DMS53 treated with DMSO at 0.1 percent for 48 hours (cell line): ENCODE measurements at regions not wholly inside any gene's neighbourhood (a gene's known extent, or its start where the extent isn't known, plus 50 kb on each side); places are given as distances from the start of the nearest gene placed in this dataset.

ENCODE experiments used
- DNase-seq: peaks from one replicate; lab custom pipeline; 2025; ENCODE audit not compliant: unreplicated experiment; lab: John Stamatoyannopoulos, UW

GRCh38 chr3:1798711-1799405 is 299.8 kb upstream of the CNTN4 start:
- no peak for DNase-seq

- no peak for DNase-seq
Observed at GRCh38 chr3:1805331-1805730, 293.3 kb upstream of the CNTN4 start.

- no peak for DNase-seq
Observed at GRCh38 chr3:1808590-1808989, 290.1 kb upstream of the CNTN4 start.

- no peak for DNase-seq
Observed at GRCh38 chr3:1823867-1824266, 274.8 kb upstream of the CNTN4 start.

GRCh38 chr3:1824359-1824758 is 274.3 kb upstream of the CNTN4 start:
- no peak for DNase-seq

- no peak for DNase-seq
Observed at GRCh38 chr3:1828519-1828918, 270.1 kb upstream of the CNTN4 start.

GRCh38 chr3:1830851-1831250 is 267.8 kb upstream of the CNTN4 start:
- DNase-seq, result no peak

GRCh38 chr3:1832395-1832794 is 266.3 kb upstream of the CNTN4 start:
- DNase-seq, result no peak

GRCh38 chr3:1843111-1843510 is 255.6 kb upstream of the CNTN4 start:
- DNase-seq, result no peak

- no peak for DNase-seq
Observed at GRCh38 chr3:1847571-1847970, 251.1 kb upstream of the CNTN4 start.

GRCh38 chr3:1848935-1849334 is 249.7 kb upstream of the CNTN4 start:
- no peak for DNase-seq

GRCh38 chr3:1852950-1853349 is 245.7 kb upstream of the CNTN4 start:
- no peak for DNase-seq

GRCh38 chr3:1855841-1856240 is 242.8 kb upstream of the CNTN4 start:
- DNase-seq, result no peak

GRCh38 chr3:1870738-1871137 is 227.9 kb upstream of the CNTN4 start:
- no peak for DNase-seq

- DNase-seq, result no peak
Observed at GRCh38 chr3:1883534-1883933, 215.1 kb upstream of the CNTN4 start.

- no peak for DNase-seq
Observed at GRCh38 chr3:1892459-1892858, 206.2 kb upstream of the CNTN4 start.

GRCh38 chr3:1902416-1902815 is 196.2 kb upstream of the CNTN4 start:
- DNase-seq, result no peak

- no peak for DNase-seq
Observed at GRCh38 chr3:1903111-1903510, 195.6 kb upstream of the CNTN4 start.

- DNase-seq, result no peak
Observed at GRCh38 chr3:1907911-1908310, 190.8 kb upstream of the CNTN4 start.

GRCh38 chr3:1908651-1909445 is 189.8 kb upstream of the CNTN4 start:
- no peak for DNase-seq

- DNase-seq, result no peak
Observed at GRCh38 chr3:1910322-1910721, 188.3 kb upstream of the CNTN4 start.

- no peak for DNase-seq
Observed at GRCh38 chr3:1929788-1930414, 168.8 kb upstream of the CNTN4 start.
